Endothelial cell of umbilical vein (primary cell): ENCODE measurements at regions not wholly inside any gene's neighbourhood (a gene's known extent, or its start where the extent isn't known, plus 50 kb on each side); places are given as distances from the start of the nearest gene placed in this dataset.

Experiments used
- BruUV-seq: library from RNA; stranded (reverse); fragments of 400-500 nt; replicated peaks from 2 replicates; lab custom pipeline; 2021; lab: Mats Ljungman, UMichigan
- CTCF ChIA-PET: fragments of 300-600, 350-600 bp; sonication (Branson Sonifier 250); formaldehyde crosslinking; loops from one replicate; lab custom pipeline; 2021; ENCODE audit warnings: antibody characterized with exemption, inconsistent platforms; lab: Charles Lee
- POLR2A ChIA-PET: fragments of 300-600, 350-600 bp; sonication (Branson Sonifier 250); formaldehyde crosslinking; loops from one replicate; lab custom pipeline; 2021; ENCODE audit warnings: antibody characterized with exemption, inconsistent platforms; lab: Charles Lee
- DNase-seq: peaks from one replicate; pipeline ENCODE4 v3.0.0-alpha.2; 2011; ENCODE audit warnings: low read depth, low spot score
- FAIRE-seq: peaks from 2 replicates; lab custom pipeline; 2011; peaks lifted over from hg19 to GRCh38; lab: Jason Lieb, UNC
- H2AFZ ChIP-seq: 2 replicates; pipeline ENCODE4 v1.6.0; 2012; ENCODE audit warnings: low read depth, low read length, control low read depth, inconsistent platforms
- H3K27ac ChIP-seq: 2 replicates; pipeline ENCODE4 v1.5.1; 2011; ENCODE audit warnings: low read depth, mild to moderate bottlenecking, control low read depth, low read length, moderate library complexity; ENCODE audit not compliant: insufficient read depth
- H3K27me3 ChIP-seq, 2 experiments: 2 replicates each; pipeline versions ENCODE4 v1.6.0 to v1.6.1; 2011; ENCODE audit warnings: low read length in 2 of 2, mixed read lengths in 1 of 2; ENCODE audit not compliant: control insufficient read depth in 2 of 2, insufficient read depth in 2 of 2
- H3K36me3 ChIP-seq, 2 experiments: 2 replicates in 1 of 2; 3 replicates in 1 of 2; pipeline ENCODE4 v1.5.1; 2011; ENCODE audit warnings: low read length in 2 of 2, mild to moderate bottlenecking in 1 of 2, moderate library complexity in 1 of 2; ENCODE audit not compliant: control insufficient read depth in 2 of 2, insufficient read depth in 2 of 2; ENCODE audit errors: extremely low read depth in 1 of 2
- H3K4me1 ChIP-seq: 3 replicates; pipeline ENCODE4 v1.5.1; 2011; ENCODE audit warnings: mild to moderate bottlenecking, low read length; ENCODE audit not compliant: control insufficient read depth, insufficient read depth; ENCODE audit errors: extremely low read depth
- H3K4me2 ChIP-seq: 2 replicates; pipeline ENCODE4 v1.6.1; 2011; ENCODE audit warnings: low read length, control low read depth, mixed read lengths; ENCODE audit not compliant: insufficient read depth
- H3K4me3 ChIP-seq, 3 experiments: fragments of 200-600 bp in 1 of 3; sonication (generic), shearing (Covaris generic) in 1 of 3; replicated peaks in 1 of 3; 2 replicates each; pipeline ENCODE4 v1.5.1; 2011 to 2016; ENCODE audit warnings: control low read depth in 3 of 3, low read length in 3 of 3, mild to moderate bottlenecking in 2 of 3, inconsistent platforms in 1 of 3, low read depth in 1 of 3, moderate library complexity in 1 of 3; ENCODE audit not compliant: insufficient read depth in 1 of 3
- H3K79me2 ChIP-seq: 2 replicates; pipeline ENCODE4 v1.6.0; 2012; ENCODE audit warnings: low read length, inconsistent platforms; ENCODE audit not compliant: control insufficient read depth, insufficient read depth
- H3K9ac ChIP-seq: replicated peaks from 2 replicates; pipeline ENCODE3; 2011; ENCODE audit warnings: low read length, control low read depth; ENCODE audit not compliant: insufficient read depth; ENCODE audit errors: extremely low read depth
- H3K9me1 ChIP-seq: replicated peaks from 3 replicates; pipeline ENCODE4 v1.6.0; 2011; ENCODE audit warnings: mild to moderate bottlenecking, low read length; ENCODE audit not compliant: control insufficient read depth, insufficient read depth; ENCODE audit errors: extremely low read depth
- H3K9me3 ChIP-seq: replicated peaks from 2 replicates; pipeline ENCODE4 v1.5.1; 2012; ENCODE audit warnings: low read length, inconsistent platforms; ENCODE audit not compliant: control insufficient read depth, insufficient read depth
- H4K20me1 ChIP-seq: replicated peaks from 2 replicates; pipeline ENCODE3; 2011; ENCODE audit warnings: mild to moderate bottlenecking, low read length; ENCODE audit not compliant: control insufficient read depth, insufficient read depth; ENCODE audit errors: extremely low read depth
- CTCF ChIP-seq, 2 donors: IDR thresholded peaks; 1 replicate in 1 of 2; 2 replicates in 1 of 2; pipeline ENCODE4 v1.5.1; 2011; ENCODE audit warnings: low read length in 2 of 2, mild to moderate bottlenecking in 2 of 2, moderate library complexity in 2 of 2, control low read depth in 1 of 2, inconsistent platforms in 1 of 2, low read depth in 1 of 2; ENCODE audit not compliant: insufficient read depth in 1 of 2; ENCODE audit errors: extremely low read depth in 1 of 2
- EZH2 ChIP-seq: IDR thresholded peaks from 2 replicates; pipeline ENCODE4 v1.6.1; 2012; ENCODE audit warnings: borderline replicate concordance, low read depth, mild to moderate bottlenecking, moderate library complexity, low read length, inconsistent platforms; ENCODE audit not compliant: severe bottlenecking
- FOS ChIP-seq: IDR thresholded peaks from 2 replicates; pipeline ENCODE4 v1.6.1; 2011; ENCODE audit warnings: mild to moderate bottlenecking, low read length, moderate library complexity, borderline replicate concordance; ENCODE audit not compliant: insufficient read depth
- GATA2 ChIP-seq: IDR thresholded peaks from 2 replicates; pipeline ENCODE4 v1.7.0; 2011; ENCODE audit warnings: low read depth, mild to moderate bottlenecking, moderate library complexity, mixed read lengths, low read length; ENCODE audit not compliant: insufficient read length, insufficient read depth
- JUN ChIP-seq: IDR thresholded peaks from 2 replicates; pipeline ENCODE4 v1.6.1; 2011; ENCODE audit warnings: borderline replicate concordance, low read depth; ENCODE audit not compliant: insufficient read length, insufficient read depth
- MAX ChIP-seq: IDR thresholded peaks from 2 replicates; pipeline ENCODE4 v1.6.1; 2011; ENCODE audit not compliant: insufficient read depth, insufficient read length
- MYC ChIP-seq: IDR thresholded peaks from one replicate; pipeline ENCODE4 v1.6.1; 2011; ENCODE audit warnings: mild to moderate bottlenecking, low read depth, low read length
- POLR2A ChIP-seq: IDR thresholded peaks from 2 replicates; pipeline ENCODE4 v1.6.1; 2012; ENCODE audit warnings: low read depth, mild to moderate bottlenecking, control low read depth, low read length
- POLR2AphosphoS5 ChIP-seq: IDR thresholded peaks from 2 replicates; pipeline ENCODE4 v1.6.1; 2012; ENCODE audit warnings: low read depth, mild to moderate bottlenecking, control low read depth, low read length, moderate library complexity; ENCODE audit not compliant: insufficient read depth
- dilution Hi-C: fragments of 300-500 bp; cut with MboI; formaldehyde crosslinking; loops from one replicate; pipeline ENCODE4 v1.15.0; 2019; ENCODE audit warnings: low sequenced_read_pairs; ENCODE audit not compliant: extremely low pct_ligation_motif_present
- intact Hi-C: fragments of 100-400 bp; cut with micrococcal nuclease; formaldehyde crosslinking; loops from one replicate; pipeline ENCODE4 v1.10.0; 2022

- H2AFZ ChIP-seq: no peak overlapping the region
- FAIRE-seq (no peak), DNase-seq (no peak)
- no peaks in the 10 kb centered on the region for H3K9me1 ChIP-seq
- no peak overlapping the region for H3K27ac ChIP-seq
- intact Hi-C loops: no loop called here
- no peak for TF ChIP-seq POLR2A
- no peak for TF ChIP-seq JUN
- TF ChIP-seq GATA2: no peak
- TF ChIP-seq MYC: no peak
- no peak for TF ChIP-seq CTCF (IDR thresholded peaks at IDR 0.05; ENCODE audit: extremely low read depth in 1 of 2, insufficient read depth in 1 of 2, low read depth in 1 of 2, low read length in 2 of 2)
- no peak for TF ChIP-seq EZH2
- no peak for TF ChIP-seq MAX
- no peak for TF ChIP-seq POLR2AphosphoS5
- TF ChIP-seq FOS: no peak
- no peak overlapping the region for H3K4me2 ChIP-seq
- BruUV-seq: no TSS peak
- no peaks in the 10 kb centered on the region for H3K79me2 ChIP-seq
- dilution Hi-C loops: no loop called here
- no peak overlapping the region for H3K9ac ChIP-seq
- POLR2A ChIA-PET: interaction anchor here (0.7 kb wide), 1 partner anchor 86 kb away, joined by 5 read pairs; no protein-coding TSS in a partner anchor
- no peaks in the 10 kb centered on the region for H3K9me3 ChIP-seq
- H3K4me1 ChIP-seq: peaks cover 3% of the 10 kb centered on the region
- no peak overlapping the region for H3K4me3 ChIP-seq
- no peaks in the 10 kb centered on the region for H3K27me3 ChIP-seq
- no peaks in the 10 kb centered on the region for H4K20me1 ChIP-seq
- CTCF ChIA-PET: no interaction called here
- no peaks in the 10 kb centered on the region for H3K36me3 ChIP-seq
Measured at GRCh38 chr4:123884922-123885321, 488.3 kb downstream of the SPRY1 start.
